NCI-H146 treated with DMSO at 0.1 percent for 48 hours (cell line): ENCODE measurements at regions not wholly inside any gene's neighbourhood (a gene's known extent, or its start where the extent isn't known, plus 50 kb on each side); places are given as distances from the start of the nearest gene placed in this dataset.
A peak's percentile ranks its signal among the peaks of the same experiment; 100 is the strongest.

ENCODE experiments used
- DNase-seq: peaks from one replicate; lab custom pipeline; 2025; ENCODE audit not compliant: unreplicated experiment; lab: John Stamatoyannopoulos, UW

DNA sequence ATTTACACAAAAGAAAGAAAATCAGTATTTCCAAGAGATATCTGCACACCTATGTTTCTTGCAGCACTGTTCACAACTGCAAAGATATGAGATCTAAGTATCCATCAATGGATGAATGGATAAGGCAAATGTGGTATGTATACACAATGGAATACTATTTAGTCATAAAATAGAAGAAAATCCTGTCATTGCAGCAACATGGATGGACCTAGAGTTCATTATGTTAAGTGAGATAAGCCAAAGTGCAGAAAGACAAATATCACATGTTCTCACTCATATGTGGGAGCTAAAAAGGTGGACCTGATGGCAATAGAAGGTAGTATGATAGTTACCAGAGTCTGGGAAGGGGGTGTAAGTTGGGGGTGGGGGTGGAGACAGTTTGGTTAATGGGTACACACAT, 1171.6 kb downstream of the SORCS1 start:
- DNase-seq, result no peak

GRCh38 chr10:105990529-105990928, 1174.0 kb downstream of the SORCS1 start:
- DNase-seq, result no peak

GRCh38 chr10:105989995-105990394, 1174.5 kb downstream of the SORCS1 start:
- no peak for DNase-seq

GRCh38 chr10:105988848-105989247, 1175.7 kb downstream of the SORCS1 start:
- no peak for DNase-seq

DNA sequence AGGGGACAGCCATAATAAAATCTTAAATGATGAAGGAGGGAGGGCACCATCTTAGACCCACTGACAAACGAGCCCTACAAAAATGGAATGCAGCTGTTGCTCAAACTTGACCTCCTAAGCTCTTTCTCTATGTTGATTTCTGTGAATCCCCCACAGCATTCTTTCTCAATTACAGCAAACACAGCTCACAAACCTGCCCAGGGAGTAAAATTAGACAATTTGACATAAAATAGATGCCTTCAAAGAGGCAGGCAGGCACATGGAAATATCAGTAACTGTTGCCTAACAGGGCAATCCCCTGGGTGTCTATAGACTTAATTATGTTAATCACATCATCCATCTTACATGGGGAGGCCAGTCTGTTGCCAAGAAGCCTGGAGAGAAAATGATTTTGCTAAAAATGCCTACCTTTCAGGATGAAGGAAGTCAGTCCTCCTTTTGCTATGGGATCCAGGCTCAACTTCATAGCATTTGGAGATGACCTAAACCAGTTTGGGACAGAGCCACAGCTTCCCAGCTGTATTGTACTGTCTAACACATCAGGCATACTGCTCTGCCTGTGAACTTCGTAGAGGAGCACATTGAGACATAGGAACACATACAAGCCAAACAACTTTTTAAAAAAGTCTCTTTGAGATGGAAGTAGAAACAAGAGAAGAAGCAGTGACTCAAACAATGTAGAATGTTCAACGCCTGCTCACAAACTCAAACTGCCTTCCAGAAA, 1177.4 kb downstream of the SORCS1 start:
- no peak for DNase-seq

DNA sequence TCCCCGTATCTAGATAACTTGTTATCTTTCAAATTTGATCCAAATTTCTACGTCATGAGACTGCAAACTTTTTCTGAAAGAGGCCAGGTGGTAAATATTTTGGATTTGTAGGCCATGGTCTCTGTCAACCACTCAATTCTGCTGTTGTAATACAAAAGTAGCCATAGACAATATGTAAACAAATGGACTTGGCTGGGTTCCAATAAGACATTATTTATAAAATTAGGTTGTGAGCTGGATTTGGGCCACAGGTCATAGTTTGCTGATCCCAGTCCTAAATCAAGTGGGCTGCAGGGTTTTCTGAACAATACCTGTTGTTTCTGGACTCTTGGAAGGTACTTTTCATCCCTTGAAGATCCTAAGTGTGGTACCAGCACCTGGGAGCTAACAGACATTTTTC, 1178.0 kb downstream of the SORCS1 start:
- no peak for DNase-seq

DNA sequence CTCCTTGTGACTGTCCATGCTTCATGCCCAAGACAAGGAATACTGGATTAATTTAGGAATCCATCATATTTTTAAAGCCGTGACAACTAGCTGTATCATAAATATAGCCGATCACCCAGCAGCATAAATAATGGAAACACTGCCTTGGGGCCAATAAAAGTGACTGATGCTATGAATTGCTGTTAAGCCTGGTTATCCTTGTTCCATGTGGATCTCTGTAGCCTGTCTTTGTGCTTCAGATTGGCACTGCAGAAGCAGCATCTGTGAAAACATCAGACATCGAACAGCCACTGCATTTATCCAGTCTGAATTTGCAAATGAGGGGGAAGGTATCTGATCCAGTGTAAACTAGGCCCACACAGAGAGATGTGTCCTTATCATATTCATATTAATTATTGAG, 1181.8 kb downstream of the SORCS1 start:
- no peak for DNase-seq

- DNase-seq, result no peak
These were observed 1182.8 kb downstream of the SORCS1 start for GRCh38 chr10:105981679-105982078.

DNA sequence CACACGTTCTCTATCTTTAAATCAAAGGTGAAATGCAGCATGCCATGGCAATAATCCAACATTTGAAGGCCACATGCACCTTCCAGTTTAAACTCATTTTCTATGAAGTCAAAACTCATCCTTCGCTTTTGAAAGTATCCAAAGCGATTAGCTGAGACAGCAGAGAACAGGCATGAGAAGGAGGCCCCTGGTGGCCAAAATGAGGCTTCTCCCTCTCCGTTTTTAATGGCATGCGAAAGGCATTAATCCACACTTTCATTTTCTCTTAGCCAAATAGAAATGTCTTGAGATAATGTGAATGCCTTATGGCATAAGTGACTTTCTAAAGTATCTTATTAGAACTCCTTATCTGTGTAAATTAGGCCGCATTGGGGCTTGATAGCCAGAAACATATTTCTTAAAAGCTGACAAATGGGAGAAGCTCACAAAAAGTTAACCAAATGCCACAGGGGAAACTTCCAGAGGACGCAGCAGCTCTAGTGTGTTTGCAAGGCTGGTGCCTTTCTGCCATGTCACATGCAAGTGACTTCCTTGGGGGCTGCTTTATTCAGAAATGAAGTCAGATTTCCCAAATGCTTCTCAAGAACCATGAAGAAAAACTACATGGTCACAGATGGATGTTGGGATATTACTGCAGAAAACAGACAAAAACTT, 1189.6 kb downstream of the SORCS1 start:
- peak; percentile 35 for DNase-seq

DNA sequence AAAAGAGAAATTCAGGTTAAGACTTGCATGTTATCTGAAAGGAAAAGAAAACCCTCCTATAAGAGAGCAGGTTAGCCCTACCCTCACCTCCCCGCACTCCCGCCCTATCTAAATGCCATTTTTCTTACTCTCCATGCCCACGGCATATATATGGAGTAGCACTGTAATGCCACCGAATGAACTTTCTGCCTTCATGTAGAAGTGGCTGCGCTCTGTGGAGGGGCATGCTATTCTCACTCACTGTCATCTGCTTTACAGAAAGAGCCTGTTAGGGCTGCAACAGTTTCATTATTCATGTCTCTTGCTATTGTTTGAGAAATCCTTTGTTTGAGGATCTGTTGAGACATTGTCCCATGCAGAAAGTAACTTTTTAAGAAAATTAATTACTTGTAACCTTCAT, 1190.6 kb downstream of the SORCS1 start:
- no peak for DNase-seq

DNA sequence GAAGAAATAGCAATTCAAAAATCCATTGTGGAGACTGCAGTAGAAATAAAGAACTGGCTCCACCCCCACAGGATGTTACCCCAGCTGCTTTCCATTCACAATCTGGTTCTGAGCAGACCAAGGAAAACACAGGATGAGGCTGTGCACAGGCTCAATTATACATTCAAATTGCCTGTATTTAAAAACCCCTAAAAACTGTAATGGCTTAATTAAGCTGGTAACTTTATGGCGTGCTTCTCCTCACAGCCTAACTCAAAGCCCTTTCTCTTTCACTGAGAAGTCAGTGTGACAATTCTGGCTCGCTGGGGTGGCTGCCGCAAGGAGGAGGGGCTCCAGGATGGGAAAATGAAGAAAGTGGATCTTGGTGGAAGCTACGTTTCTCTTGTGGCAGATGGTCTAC, 1191.1 kb downstream of the SORCS1 start:
- DNase-seq, result peak; percentile 74

DNA sequence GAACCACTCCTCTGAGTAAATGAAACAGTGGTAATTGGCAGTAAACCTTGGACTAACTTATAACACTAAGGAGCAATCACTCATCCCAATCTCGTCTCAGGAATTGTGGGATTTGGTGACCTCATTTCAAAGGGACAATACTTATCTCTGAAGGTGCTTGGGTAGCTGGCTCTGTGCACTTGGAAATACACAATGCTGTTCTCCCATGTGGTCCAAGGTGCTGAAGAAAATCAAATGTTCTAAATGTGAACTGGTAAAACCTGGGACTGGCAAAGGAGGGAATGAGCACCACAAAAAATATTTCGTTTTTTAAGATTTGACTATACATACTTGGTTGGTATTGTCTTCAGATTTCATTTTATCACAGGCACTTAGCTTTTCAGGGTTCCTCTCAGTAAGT, 1193.0 kb downstream of the SORCS1 start:
- no peak for DNase-seq

GRCh38 chr10:105969884-105970377, 1194.6 kb downstream of the SORCS1 start:
- no peak for DNase-seq

GRCh38 chr10:105968666-105969065, 1195.8 kb downstream of the SORCS1 start:
- DNase-seq, result no peak

GRCh38 chr10:105967256-105967655, 1197.2 kb downstream of the SORCS1 start:
- peak; percentile 10 for DNase-seq

GRCh38 chr10:105965141-105965540, 1199.4 kb downstream of the SORCS1 start:
- no peak for DNase-seq

- DNase-seq, result peak; percentile 66
These were observed 1200.5 kb downstream of the SORCS1 start for GRCh38 chr10:105964009-105964408.

GRCh38 chr10:105963334-105963884, 1201.1 kb downstream of the SORCS1 start:
- peak; percentile 90 for DNase-seq

- no peak for DNase-seq
These were observed 1208.0 kb downstream of the SORCS1 start for GRCh38 chr10:105956550-105956949.

DNA sequence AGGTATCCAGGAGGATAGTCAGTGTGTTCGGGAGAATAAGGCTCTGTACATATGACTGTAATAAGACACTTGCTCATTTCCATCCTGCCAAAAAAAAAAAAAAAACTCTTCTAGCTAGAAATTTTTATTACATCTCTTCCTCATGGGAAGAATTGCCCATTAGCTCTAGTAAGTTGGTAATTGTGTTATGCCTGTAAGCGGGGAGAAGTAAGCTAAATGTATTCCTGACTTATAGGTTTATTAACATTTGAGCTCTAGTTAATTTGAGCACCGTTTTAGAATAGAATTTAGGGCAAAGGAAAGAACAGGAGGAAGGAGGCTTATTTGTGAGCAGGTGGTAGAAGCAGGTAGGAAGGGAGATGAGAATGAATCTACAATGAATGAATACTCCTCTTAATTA, 1210.6 kb downstream of the SORCS1 start:
- no peak for DNase-seq

DNA sequence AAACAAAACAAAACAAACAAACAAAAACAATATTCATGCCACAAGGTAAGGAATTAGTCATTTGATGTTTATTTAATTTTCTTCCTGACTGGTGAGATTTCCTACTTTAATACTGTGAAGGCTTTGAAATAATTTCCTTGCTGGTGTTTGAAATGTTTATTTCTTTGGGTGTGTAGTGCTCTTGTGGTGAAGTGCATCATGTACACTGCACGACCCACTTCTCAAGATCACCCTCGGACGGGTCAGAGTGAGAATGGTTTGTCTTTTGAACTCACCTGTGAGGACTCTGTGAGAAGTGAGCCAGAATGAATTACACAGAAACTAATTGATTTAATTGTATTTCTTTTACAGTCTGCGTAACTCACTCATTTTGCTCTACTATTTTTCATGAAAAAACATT, 1211.5 kb downstream of the SORCS1 start:
- DNase-seq, result no peak

DNA sequence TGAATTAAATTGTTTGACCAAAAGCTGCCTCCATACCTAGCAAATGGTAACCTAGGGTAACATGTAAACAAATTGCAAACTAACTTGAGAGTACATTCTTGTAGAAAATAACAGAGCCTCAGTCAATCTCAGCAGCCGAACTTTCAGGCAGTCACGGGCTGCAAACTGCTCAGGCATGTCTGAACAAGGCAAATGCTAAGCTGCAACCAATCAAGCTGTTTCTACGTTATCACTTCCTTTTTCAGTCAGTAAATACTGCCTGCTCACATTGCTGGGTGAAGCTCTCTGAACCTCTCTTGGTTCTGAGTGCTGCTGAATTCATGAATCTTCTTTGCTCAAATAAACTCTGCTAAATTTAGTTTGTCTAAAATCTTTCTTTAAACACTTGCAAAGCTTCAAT, 1212.4 kb downstream of the SORCS1 start:
- peak; percentile 48 for DNase-seq
